Lung (tissue), 11 donors: ENCODE measurements at regions not wholly inside any gene's neighbourhood (a gene's known extent, or its start where the extent isn't known, plus 50 kb on each side); places are given as distances from the start of the nearest gene placed in this dataset.
"Not testable (repeated sequence)": the region's sequence is repeated elsewhere in the genome, so short reads cannot be mapped to it uniquely, and the experiment has no call there.

Source experiments
- ATAC-seq: fragments of 200-7000 bp; cut with Tn5 transposase; one replicate; pipeline ENCODE4 v1.9.1; 2020; ENCODE audit warnings: moderate number of reproducible peaks; ENCODE audit not compliant: insufficient read depth, low FRiP score
- DNase-seq, 3 donors: peaks; one replicate each; pipeline ENCODE4 v3.0.0-alpha.2; 2013 to 2017
- H3K27ac ChIP-seq, 2 donors: one replicate each; pipeline ENCODE4 v1.5.1; 2013; ENCODE audit warnings: mild to moderate bottlenecking in 2 of 2, moderate library complexity in 2 of 2, control low read depth in 1 of 2, inconsistent platforms in 1 of 2, low read depth in 1 of 2, low read length in 1 of 2
- H3K27me3 ChIP-seq, 3 donors: one replicate each; pipeline ENCODE4 v1.5.1; 2013; ENCODE audit warnings: low read length in 2 of 3; ENCODE audit not compliant: control insufficient read depth in 3 of 3, insufficient read depth in 3 of 3
- H3K36me3 ChIP-seq, 4 donors: one replicate each; pipeline ENCODE4 v1.5.1; 2013; ENCODE audit warnings: low read length in 4 of 4, mild to moderate bottlenecking in 1 of 4, moderate library complexity in 1 of 4; ENCODE audit not compliant: control insufficient read depth in 4 of 4, insufficient read depth in 4 of 4
- H3K4me1 ChIP-seq, 5 donors: one replicate each; pipeline ENCODE4 v1.5.1; 2013; ENCODE audit warnings: low read length in 5 of 5, mild to moderate bottlenecking in 2 of 5, moderate library complexity in 1 of 5; ENCODE audit not compliant: control insufficient read depth in 5 of 5, insufficient read depth in 5 of 5
- H3K4me3 ChIP-seq: one replicate; pipeline ENCODE4 v1.5.1; 2013; ENCODE audit warnings: mild to moderate bottlenecking, control low read depth, moderate library complexity
- H3K9ac ChIP-seq, 2 donors: one replicate each; pipeline ENCODE4 v1.5.1; 2013; ENCODE audit warnings: low read length in 2 of 2, control low read depth in 1 of 2; ENCODE audit not compliant: insufficient read depth in 1 of 2
- H3K9me3 ChIP-seq, 4 donors: one replicate each; pipeline ENCODE4 v1.5.1; 2013; ENCODE audit warnings: low read length in 3 of 4, mild to moderate bottlenecking in 1 of 4, moderate library complexity in 1 of 4; ENCODE audit not compliant: control insufficient read depth in 4 of 4, insufficient read depth in 3 of 4
- WGBS, 2 donors: extraction: QIAGEN DNeasy Blood & Tissue Kit; methylation state at CpG; one replicate each; pipeline ENCODE4 v1.1.7; 2013; 5-methylcytosine and 5-hydroxymethylcytosine counted together
- TF ChIP-seq, protein P1 (sequence below): IDR thresholded peaks from 2 replicates; pipeline ENCODE4 v1.5.1; 2012; ENCODE audit warnings: mild to moderate bottlenecking; ENCODE audit errors: control extremely low read depth, extremely low read depth
- donor health status: control.
- donor health status: control.
- donor health status: Bipolar disorder and iron deficiency.
- donor health status: healthy.
- donor health status: DM: yes; HTN: yes; CAD: no.

DNA sequence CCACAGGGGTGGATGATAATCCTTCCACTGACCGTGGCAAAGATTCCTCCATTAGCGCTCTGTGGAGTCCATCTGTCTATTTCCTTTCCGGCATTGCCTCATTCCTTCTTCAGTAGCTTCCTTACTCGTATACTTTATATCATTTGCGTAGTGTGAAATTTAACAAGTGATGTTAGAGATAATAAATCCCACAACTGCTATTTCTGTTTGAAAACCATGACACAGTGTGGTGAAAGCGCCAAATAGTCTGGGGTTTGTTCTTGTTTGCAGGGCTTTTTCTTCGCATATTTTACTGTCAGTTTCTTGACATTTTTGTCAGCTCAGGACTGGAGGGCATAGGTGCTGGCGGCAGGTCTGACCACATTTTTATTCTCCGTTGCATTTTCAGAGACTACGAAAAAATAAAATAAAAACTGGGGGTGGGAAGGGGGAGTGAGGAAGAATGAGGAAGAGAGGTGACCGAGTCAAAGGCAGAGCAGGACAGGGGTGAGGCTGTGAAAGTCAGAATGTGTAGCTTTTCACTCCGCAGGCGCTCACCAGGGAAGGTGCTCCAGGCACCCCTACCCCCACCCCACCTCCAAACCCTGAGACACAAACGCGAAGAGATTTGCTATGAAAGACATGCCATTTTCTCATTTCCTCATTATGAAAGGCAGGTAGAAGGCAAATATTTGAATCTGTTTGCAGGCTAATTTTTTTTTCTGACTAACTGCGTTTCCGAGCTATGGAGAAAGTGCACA, 965.0 kb downstream of the MCTP2 start:
- H3K4me3 ChIP-seq, result no peak overlapping the region
- peaks cover 0 to 5% (median 0%) of the 10 kb centered on the region in 5 donors for H3K4me1 ChIP-seq
- H3K36me3 ChIP-seq, result no peaks in the 10 kb centered on the region
- ATAC-seq (no peak), DNase-seq (peak in 2 of 3 donors; percentile 6 to 33)
- no peak overlapping the region for H3K27ac ChIP-seq
- H3K9me3 ChIP-seq, result peaks cover 0 to 4% (median 2%) of the 10 kb centered on the region in 4 donors
- no peaks in the 10 kb centered on the region for H3K27me3 ChIP-seq
- TF ChIP-seq, protein P1, sequence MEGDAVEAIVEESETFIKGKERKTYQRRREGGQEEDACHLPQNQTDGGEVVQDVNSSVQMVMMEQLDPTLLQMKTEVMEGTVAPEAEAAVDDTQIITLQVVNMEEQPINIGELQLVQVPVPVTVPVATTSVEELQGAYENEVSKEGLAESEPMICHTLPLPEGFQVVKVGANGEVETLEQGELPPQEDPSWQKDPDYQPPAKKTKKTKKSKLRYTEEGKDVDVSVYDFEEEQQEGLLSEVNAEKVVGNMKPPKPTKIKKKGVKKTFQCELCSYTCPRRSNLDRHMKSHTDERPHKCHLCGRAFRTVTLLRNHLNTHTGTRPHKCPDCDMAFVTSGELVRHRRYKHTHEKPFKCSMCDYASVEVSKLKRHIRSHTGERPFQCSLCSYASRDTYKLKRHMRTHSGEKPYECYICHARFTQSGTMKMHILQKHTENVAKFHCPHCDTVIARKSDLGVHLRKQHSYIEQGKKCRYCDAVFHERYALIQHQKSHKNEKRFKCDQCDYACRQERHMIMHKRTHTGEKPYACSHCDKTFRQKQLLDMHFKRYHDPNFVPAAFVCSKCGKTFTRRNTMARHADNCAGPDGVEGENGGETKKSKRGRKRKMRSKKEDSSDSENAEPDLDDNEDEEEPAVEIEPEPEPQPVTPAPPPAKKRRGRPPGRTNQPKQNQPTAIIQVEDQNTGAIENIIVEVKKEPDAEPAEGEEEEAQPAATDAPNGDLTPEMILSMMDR, result no peak
- H3K9ac ChIP-seq, result peak overlapping the region in 1 of 2 donors; percentile 29
- 63 to 65% methylated on average over 17 of the region's 17 CpGs for WGBS, 2 donors

DNA sequence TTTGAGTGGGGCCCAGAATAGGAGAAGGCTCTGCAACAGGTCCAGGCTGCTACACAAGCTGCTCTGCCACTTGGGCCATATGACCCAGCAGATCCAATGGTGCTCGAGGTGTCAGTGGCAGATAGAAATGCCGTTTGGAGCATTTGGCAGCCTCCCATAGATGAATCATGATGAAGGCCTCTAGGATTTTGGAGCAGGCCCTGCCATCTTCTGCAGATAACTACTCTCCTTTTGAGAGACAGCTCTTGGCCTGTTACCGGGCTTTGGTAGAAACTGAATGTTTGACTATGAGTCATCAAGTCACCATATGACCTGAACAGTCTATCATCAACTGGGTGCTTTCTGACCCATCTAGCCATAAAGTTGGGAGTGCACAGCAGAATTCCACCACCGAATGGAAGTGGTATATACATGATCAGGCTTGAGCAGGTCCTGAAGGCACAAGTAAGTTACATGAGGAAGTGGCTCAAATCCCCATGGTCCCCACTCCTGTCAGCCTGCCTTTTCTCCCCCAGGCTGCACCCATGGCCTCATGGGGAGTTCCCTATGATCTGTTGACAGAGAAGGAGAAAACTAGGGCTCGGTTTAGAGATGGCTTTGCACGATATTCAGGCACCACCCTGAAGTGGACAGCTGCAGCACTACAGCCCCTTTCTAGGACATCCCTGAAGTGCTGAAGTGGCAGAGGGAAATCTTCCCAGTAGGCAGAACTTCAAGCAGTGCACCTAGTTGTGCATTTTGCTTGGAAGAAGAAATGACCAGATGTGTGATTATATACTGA, 971.4 kb downstream of the MCTP2 start:
- Histone ChIP-seq H3K9me3 (peaks cover 0 to 16% (median 8%) of the 10 kb centered on the region in 4 donors), H3K4me1 (no peaks in the 10 kb centered on the region), H3K9ac (no peak overlapping the region), H3K4me3 (no peak overlapping the region), H3K36me3 (no peaks in the 10 kb centered on the region), H3K27ac (no peak overlapping the region), H3K27me3 (no peaks in the 10 kb centered on the region)
- ATAC-seq (no peak), DNase-seq (no peak)
- 87 to 92% methylated on average over 6 of the region's 6 CpGs for WGBS, 2 donors
- TF ChIP-seq, protein P1, result no peak

DNA sequence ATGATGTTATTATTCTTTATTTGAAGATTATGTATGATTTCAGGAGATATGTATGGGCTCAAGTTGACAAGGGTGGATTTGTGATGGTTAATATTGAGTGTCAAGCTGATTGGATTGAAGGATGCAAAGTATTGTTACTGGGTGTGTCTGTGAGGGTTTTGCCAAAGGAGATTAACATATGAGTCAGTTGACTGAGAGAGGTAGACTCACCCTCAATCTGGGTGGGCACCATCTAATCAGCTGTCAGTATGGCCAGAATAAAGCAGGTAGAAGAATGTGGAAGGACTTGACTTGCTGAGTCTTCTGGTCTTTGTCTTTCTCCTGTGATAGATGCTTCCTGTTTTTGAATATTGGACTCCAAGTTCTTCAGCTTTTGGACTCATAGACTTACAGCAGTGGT, 973.7 kb downstream of the MCTP2 start:
- no peaks in the 10 kb centered on the region for H3K4me1 ChIP-seq

DNA sequence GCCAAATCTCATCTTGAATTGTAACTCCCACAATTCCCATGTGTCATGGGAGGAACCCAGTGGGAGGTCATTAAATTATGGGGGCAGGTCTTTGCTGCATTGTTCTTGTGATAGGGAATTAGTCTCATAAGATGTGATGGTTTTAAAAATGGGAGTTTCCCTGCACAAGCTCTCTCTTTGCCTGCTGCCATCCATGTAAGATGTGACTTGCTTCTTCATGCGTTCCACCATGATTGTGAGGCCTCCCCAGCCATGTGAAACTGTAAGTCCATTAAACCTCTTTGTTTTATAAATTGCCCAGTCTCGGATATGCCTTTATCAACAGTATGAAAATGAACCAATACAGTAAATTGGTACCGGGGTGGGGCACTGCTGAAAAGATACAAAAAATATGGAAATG, 974.5 kb downstream of the MCTP2 start:
- not testable (repeated sequence) for H3K27me3 ChIP-seq, ATAC-seq, H3K9ac ChIP-seq, H3K4me1 ChIP-seq, DNase-seq, H3K36me3 ChIP-seq, H3K4me3 ChIP-seq, H3K27ac ChIP-seq
- WGBS, 2 donors, result 94 to 95% methylated on average over 3 of the region's 3 CpGs
- H3K9me3 ChIP-seq, result peaks cover 0 to 16% (median 8%) of the 10 kb centered on the region in 4 donors

More for the DNA sequence above, 973.7 kb downstream of the MCTP2 start:
- H3K27ac ChIP-seq, result no peak overlapping the region
- peaks cover 0 to 16% (median 10%) of the 10 kb centered on the region in 4 donors for H3K9me3 ChIP-seq
- no peaks in the 10 kb centered on the region for H3K36me3 ChIP-seq
- no peaks in the 10 kb centered on the region for H3K27me3 ChIP-seq
- no peak overlapping the region for H3K9ac ChIP-seq
- DNase-seq (no peak), ATAC-seq (no peak)
- no peak overlapping the region for H3K4me3 ChIP-seq
- TF ChIP-seq, protein P1, result no peak
